Inferior parietal cortex (tissue), 1 donor: ENCODE measurements at regions not wholly inside any gene's neighbourhood (a gene's known extent, or its start where the extent isn't known, plus 50 kb on each side); places are given as distances from the start of the nearest gene placed in this dataset.

Experiments used
- DNase-seq: peaks from one replicate; pipeline ENCODE4 v3.0.0-alpha.2; 2016; ENCODE audit errors: extremely low spot score

DNA sequence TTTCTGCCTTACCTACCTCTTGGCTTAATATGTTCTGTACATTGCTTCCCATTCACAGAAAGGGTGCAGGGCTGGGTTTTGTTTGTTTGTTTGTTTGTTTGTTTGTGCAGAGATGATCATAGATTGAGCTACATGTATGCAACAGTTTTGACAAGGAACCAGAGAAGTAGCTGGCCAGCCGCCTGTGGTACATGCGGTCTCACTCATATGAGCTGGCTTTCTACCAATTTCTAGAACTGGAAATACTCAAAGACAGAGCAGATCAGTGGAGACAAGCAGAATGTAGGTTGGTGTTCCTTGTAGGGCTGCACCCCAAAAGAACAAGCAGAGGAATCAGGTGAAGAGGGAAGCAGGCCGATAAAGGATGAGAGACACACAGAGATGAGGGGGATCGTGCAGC is 502.7 kb downstream of the SOX2 start:
- no peak for DNase-seq

DNA sequence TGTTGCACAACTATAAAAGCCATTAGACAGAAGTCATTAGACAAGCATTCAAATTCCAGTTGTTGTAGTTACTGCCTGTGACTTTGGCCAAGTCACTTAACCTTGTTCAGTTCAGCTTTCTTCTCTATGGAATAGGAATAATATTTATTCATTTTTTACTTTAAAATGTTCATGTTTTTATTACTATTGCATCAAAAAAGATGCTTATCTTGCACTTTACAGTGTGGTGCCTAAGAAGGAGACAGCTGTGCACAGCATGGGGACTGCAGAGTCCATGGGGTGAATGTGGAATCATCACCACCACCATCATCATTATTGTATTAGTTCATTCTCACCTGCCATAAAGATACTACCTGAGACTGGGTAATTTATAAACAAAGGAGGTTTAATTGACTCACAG is 504.2 kb downstream of the SOX2 start:
- no peak for DNase-seq

DNA sequence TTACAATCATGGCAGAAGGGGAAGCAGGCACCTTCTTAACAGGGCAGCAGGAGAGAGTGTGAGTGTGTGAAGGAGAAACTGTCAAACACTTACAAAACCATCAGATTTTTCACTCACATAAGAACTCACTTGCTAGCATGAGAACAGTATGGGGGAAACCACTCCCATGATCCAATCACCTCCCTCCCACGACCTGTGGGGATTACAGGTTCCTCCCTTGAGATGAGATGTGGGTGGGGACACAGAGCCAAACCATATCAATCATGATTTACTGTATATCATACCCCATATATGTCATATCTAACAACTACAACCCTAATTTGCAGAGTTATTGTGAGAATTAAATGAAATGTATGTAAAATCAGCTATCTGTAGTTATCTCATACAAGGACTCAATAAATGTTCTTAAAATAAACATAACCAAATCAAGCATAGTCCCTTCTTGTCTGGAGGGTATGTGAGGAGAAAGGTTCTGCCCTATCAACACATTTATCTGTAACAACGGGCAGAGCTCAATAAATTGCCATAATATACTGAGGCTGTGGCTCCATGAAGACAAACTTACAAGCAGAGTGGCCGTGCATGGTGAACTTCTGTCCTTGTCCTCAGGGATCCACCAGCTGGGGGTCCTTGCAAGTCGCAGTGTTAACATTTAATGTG is 504.7 kb downstream of the SOX2 start:
- DNase-seq: no peak

DNA sequence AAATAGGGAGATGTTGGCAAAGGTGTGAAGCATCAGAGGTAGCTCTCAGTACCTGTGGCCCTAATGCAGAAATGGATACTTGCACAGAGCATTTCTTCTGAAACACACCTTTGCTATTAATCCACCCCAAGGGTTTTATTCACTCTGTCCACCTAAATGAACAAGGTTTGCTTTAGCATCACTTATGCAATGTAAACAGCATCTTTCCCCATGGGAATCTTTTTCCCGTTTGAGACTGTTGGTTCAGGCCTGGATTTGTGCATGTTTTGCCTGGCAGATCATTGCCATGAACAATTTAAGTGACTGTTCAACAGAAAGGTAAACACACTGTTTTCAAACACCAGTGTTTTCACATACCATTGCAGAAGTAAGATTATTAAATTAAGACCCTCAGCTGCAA is 508.3 kb downstream of the SOX2 start:
- DNase-seq: no peak

DNA sequence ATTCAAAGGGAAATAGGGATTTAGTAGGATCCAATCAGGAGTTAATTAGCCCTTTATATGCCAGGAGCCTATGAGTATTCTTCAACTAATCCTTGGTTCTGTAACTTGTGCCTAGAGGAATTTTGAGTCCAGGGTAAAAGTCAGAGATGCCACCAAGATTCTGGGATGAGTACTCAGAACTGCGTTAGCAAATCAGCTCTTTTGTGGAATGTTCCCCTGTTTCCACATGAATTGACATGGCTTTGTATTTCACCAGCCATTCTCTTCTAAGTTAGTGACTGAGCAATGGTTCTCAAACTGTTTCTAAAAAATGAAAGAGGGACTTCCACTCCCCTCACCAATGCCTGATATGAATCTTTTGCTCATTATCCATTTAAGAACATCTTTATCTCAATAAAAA is 508.7 kb downstream of the SOX2 start:
- DNase-seq: no peak

DNA sequence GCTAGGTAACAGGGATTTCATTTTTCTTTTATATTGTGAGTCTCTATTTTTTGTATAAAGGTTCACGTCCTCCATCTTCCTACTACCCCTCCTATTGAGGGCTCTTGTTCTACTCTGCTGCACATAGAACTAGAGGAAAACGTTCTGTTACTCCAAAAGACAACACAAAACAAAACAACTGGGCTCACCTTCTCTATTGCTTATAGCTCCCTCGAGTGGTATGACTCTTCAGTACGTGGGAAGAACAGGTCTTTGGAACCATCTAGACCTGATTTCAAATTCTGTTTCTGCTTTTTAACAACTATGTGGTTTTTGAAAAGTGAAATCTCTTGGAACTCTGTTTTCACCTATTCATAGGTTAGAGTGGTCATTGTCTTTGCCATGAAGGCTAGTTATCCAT is 515.3 kb downstream of the SOX2 start:
- no peak for DNase-seq

DNA sequence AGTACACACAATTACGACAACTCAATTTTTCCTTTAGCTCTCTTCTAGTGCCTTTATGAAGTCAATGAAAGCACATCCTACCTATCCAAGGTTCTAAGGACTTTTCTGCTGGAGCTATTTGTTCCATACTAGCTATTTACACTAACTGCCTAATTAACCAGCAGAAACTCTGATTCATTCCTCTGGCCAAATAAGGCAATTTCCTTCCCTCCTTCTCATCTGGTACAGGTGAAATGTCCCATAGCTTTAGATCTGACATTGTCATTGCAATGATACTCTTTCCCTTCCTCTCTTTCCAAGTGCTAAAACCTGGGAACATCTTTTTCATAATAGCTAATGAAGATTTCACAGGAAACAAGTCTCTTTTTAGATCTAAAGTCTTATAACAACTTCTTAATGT is 521.7 kb downstream of the SOX2 start:
- no peak for DNase-seq

DNA sequence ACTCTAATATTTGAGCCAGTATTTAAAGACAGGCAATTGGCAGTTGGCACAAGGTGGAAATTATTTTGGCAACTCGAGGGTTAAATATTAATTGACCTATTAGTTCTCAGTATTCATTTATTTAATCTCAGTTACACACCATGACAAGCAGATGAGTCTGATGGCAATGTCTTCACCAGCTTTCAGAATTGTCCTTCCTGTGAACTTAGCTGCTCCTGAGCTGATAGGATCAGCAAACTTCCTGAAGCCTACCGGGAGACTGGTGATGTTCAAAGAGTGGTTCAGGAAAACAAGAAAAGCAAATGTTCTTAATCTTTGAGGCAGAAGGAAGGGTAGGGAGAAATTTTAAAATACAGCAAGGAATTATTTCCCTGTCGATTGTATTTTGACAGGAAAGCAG is 522.2 kb downstream of the SOX2 start:
- no peak for DNase-seq

DNA sequence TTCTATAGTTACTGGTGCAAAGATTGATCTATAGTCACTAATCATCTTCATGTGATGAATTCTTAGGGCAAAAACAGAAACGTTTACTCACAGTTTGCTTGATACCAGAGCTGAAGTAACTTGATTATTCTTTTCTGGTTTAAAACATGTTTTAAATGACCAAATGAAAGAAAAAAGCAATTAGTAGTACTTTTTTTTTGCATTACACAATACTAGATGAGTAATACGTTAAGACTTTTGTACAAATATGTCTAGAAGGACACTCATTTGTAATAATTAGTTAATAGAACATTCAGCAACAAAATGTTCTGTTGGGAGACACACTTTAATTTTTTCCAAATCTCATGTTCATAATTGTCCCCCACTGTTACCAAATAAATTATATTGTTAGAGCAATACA is 523.2 kb downstream of the SOX2 start:
- DNase-seq: no peak

DNA sequence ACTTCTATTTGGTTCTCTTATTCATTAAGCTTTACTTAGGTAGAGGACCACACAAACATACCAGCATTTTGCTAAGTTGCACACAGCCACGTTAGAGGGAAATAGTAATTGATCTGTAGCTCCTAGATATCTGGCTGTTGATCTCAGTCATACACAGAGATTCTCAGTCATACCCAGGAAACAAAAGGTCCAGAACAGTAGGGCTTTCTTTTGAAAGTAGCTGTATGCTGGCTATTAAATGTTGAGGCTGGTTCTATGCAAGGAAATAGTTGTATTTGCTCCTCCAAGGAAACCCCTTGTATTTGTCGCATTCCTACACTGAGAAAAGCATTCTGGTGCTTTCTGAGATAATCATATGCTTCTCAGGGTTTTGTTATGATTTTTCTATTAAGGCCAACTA is 523.8 kb downstream of the SOX2 start:
- peak; percentile 43 for DNase-seq

DNA sequence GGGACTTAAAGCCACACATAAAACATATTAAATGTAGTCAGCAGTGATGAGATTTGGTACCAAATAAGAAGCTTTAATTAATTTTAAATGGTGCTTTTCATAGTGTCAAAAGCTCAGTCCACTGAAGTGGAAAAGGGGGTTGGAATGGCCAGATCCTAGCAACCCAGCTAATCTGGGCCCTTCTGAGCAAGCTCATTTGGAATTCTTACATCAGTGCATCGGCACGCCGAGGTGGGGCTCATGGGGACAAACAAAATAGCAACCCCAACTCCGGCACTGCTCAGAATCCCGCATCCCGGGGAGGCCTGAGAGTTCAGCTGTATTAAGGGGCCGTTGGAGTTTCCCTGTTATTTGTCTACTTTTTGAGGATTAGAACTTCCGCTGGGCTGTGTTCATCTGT is 526.4 kb downstream of the SOX2 start:
- no peak for DNase-seq

DNA sequence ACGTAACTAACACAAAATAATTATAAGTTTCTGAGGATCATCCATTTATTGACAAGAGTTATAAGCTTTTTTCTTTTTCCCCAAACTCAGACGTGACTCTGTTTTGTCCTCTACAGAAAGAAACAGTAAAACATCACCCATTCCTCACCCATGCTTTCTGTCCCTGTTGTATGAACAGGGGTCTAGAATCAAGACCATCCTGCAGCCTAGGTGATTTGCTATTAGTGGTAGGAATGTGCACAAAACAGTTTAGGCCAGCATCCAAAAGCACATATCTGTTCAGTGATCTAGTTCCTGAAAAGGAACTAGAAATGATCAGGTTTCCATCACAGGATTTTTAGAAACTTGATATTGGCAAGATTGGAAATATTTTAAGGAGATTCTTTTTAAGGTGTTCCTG is 527.6 kb downstream of the SOX2 start:
- peak; percentile 23 for DNase-seq

DNA sequence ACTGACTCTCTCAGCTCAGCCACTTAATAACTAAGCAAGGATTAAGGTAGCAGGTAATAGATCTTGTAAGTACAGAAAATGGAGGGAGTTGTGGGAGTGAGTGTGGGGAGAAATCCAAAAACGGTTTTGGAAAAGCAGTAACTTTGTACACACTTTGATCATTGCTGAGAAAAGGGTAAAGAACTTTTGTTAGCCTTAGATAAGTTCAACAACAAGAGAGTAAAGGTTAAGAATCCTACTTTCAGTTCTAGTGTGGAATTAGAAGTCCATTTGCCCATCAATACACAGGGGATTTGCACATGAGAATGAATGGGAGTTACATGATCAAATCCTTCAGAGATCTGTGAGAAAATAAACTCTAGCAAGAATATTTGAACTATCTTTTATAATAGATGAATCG is 528.7 kb downstream of the SOX2 start:
- peak; percentile 37 for DNase-seq

DNA sequence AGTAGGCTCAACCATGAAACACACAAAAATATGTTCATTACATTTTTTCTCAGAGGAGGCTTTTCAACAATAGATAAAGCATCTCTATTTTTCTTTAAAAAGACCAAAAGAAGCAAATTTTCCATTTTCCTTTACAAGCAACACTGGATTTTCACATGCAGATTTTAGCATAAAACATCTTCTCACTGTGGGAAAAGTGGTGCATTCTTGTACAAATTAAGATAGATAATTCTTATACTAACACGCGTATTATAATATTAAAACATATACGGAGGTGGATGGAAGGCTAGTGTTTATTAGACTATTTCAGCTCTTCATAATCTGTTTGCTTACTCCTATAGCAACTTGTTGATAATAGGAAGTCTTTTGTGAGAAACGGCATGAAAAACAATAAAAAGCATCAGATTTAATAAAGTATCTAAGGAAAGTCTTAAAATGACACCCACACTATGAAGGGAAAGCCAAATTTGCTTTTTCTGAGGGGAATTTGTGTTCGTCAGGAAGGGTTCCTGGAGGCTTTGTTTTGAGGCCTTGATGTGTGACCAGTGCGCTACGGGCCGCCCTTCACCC is 529.6 kb downstream of the SOX2 start:
- DNase-seq: peak; percentile 67

DNA sequence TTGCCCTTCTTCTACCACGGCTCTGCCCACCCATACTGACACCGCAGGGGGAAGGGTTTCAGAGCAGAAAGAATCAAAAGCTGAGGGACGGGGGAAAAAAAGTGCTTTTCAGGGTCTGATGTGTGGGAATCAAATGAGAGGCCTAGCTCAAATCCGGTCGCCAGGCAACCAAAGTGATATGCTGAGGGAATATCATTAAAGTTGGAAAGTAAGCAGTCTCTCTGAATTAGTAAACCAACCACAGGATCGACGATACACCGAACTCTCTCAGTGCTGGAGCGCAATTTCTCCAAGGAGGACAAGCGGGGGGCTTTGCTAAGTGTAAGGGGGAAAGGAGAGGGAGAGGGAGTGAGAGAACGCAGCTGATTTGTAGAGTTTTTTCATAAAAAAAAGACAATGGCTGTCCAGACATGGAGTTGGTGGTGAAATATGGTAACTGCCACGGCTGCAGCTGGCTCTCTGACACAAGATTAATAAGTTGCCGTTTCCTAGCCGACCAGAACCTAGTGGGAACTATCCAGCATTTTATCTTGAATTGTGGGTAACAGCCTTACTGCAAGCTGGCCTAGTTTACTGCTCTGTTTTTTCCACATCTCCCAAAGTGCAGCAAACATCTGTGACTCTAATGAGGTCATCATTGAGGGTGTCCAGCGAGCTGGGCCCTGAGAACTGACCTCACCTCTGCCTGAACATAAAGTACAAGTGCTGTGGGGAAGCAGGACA is 530.2 kb downstream of the SOX2 start:
- DNase-seq: peak; percentile 69

DNA sequence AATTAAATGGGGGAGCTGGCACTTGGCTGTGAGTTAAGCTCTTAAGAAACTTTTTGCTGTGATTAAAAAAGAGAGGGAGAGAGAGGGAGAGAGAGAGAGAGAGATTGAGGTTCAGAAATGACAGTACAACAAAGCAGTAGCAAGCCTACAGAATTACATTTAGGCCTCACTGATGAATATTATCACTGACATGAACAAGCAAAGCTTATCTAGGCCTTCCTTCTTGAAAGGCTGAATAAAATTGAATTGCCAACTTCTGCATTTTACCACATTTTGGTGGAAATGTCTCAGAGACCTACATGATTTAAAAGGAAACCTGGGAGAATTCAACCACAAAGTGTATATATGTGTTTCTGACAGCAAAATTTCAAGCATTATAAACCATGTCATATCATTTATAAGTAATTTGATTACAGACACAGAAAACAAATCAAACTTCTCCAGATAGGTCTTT is 530.8 kb downstream of the SOX2 start:
- peak; percentile 51 for DNase-seq

DNA sequence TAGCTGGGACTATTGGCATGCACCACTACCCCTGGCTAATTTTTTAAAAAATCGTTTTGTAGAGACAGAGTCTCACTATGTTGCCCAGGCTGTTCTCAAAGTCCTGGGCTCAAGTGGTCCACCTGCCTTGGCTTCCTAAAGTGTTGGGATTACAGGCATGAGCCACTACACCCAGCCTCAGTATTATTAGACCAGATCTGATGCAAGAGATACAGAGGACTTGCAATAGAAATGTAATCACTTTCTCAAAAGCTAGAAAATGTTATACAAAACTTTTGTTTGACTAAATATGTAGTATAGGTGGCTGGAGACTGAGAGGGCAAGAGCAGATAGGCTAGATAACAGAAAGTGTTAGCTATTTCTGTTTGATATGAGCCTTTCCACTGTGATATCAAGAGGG is 531.9 kb downstream of the SOX2 start:
- DNase-seq: peak; percentile 19

DNA sequence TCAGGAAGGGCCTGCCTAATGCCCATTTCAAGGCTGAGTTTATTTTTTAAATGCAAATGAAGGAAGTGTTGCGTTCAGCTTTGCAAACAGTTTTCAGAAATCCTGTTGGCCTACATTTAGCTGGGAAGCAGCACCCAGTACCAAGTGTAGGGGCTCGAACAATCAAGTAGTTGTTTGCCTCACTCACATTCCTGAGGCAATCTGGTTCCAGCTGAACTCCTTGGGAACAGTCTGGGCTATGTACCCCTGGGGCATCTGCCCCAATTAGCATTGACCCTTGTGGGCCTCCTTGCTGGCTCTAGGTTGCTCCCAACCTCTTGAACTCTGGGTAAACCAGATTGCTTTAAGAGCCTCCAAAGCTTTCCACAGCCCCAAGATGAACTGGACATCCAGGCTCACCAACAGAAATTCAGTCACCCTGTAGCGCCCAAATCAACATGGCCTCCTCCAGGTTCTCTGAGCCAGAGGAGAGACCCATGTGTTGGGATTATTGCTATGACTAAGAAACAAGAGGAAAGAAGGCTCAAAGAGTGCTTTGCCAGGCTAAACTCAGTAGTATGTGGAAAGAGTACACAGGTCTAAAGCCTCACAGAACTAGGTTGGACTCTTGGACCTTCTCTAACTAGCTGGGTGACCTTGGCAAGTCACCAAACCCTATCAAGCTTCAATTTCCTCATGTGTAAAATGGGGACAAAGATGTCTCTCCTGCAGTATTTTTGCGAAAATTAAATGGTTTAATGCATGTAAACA is 532.7 kb downstream of the SOX2 start:
- peak; percentile 34 for DNase-seq

DNA sequence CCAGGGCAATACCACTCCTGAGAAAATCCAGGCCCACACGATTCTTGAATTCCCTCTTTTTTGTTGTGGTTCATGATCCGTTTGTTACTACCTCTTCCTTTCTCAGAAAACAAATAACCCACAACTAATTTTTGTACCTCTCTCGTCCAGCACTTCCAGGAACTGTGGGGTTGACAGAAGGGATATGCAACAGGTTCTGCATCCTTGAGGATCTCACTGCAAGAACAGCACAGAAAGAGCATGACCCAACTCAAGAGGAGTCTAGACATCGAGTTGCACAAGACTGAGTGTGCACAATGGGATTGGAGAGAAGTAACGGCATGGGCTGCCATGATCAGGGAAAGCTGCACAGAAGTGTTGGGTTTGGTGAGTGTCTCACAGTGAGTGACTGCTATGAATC is 533.3 kb downstream of the SOX2 start:
- no peak for DNase-seq

DNA sequence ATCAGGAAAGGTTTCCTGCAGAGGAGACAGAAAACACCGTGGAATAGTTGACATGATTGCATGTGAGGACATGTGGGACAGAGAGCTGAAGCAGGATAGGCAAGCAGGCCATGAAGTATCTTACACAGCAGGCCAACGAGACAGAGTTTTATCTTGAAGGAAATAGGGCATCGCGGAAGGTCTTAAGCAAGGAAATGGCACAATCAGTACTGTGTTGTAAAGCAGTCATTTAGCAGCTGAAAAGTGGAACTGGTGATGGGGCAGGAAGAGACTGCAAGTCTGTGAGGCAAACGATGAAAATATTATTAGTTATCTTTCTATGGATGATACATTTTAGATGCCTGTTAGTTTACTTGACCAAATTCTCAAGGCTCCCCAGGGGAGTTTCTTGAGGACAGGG is 535.1 kb downstream of the SOX2 start:
- no peak for DNase-seq

DNA sequence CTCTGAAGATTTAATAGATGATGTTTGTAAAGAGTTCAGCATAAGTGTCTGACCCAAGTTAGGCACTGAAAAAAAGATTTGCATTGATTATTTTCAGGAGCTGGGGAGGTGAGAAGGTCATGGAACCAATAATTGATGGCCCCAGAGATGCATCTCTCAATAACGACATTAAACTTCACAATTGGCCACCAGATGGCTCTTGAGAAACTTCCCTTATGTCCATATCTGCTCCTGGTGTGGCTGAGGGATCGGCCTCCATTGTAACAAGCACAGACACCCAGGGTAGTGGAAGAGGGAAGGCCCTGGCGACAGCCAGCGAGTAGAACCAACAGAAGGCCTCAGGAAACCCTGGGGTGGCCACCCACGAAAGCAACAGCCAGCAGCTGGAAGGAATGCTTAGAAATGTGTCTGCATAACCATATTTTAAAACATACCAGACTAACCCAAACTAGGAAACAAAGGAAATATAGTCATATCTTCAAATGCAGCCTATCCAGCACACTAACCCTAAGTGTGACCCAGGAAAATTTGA is 536.7 kb downstream of the SOX2 start:
- DNase-seq: no peak

DNA sequence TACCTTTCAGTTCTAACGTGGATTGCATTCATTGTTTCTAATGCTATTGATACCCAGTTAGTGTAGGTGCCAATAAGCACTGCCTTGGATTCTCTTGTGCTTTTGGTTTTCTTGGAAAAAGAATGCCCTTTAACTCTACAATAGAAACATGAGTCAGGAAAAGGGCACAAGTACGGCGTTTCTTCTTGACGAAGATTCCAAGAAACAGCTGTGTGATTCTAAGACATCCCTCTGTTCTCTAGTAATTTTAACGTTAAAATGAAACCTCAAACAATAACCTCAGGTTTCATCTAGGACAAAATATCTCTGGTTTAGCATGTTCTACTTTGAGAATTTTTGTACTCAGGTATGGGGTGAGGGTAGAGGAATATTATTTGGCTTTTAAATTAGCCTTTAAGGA is 540.5 kb upstream of the ATP11B start:
- peak; percentile 24 for DNase-seq
